22Rv1 (cell line): ENCODE measurements at regions not wholly inside any gene's neighbourhood (a gene's known extent, or its start where the extent isn't known, plus 50 kb on each side); places are given as distances from the start of the nearest gene placed in this dataset.

Experiments
- ZFX ChIP-seq: fragments of 450-650 bp; IDR thresholded peaks from 2 replicates; pipeline ENCODE4 v1.6.1; 2017; ENCODE audit warnings: antibody characterized with exemption, borderline replicate concordance
- TF ChIP-seq, protein P1 (sequence below): fragments of 450-650 bp; IDR thresholded peaks from 2 replicates; pipeline ENCODE4 v1.5.1; 2017; ENCODE audit warnings: mild to moderate bottlenecking

GRCh38 chr18:78422336-78422735 is 557.3 kb upstream of the SALL3 start:
- TF ChIP-seq, protein P1, sequence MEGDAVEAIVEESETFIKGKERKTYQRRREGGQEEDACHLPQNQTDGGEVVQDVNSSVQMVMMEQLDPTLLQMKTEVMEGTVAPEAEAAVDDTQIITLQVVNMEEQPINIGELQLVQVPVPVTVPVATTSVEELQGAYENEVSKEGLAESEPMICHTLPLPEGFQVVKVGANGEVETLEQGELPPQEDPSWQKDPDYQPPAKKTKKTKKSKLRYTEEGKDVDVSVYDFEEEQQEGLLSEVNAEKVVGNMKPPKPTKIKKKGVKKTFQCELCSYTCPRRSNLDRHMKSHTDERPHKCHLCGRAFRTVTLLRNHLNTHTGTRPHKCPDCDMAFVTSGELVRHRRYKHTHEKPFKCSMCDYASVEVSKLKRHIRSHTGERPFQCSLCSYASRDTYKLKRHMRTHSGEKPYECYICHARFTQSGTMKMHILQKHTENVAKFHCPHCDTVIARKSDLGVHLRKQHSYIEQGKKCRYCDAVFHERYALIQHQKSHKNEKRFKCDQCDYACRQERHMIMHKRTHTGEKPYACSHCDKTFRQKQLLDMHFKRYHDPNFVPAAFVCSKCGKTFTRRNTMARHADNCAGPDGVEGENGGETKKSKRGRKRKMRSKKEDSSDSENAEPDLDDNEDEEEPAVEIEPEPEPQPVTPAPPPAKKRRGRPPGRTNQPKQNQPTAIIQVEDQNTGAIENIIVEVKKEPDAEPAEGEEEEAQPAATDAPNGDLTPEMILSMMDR: no peak
- TF ChIP-seq ZFX: no peak
